ENCODE measurements at regions not wholly inside any gene's neighbourhood (a gene's known extent, or its start where the extent isn't known, plus 50 kb on each side); places are given as distances from the start of the nearest gene placed in this dataset.

DNA sequence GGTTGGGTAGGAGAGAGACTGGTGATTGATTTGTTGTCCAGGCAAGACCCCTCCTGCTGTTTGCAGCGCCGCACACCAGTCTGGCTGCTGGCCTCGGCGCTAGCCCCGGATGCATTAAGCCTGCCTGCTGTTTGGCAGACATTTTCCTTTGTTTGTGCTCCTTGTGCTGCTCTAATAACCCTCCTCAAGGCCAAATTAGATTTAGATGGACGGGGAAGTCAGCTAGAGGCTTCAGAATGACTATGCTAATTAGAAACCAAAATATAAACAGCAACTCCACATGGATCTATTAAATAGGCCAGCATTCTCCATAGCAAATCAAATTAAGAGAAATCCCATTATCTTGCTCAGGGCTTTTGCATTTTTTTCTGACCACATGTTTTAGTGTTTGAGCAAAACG lies 445.2 kb downstream of the SQOR start:
- Mint-ChIP-seq H3K9me3 (ENCODE audit: unreplicated experiment) (no peaks in the 10 kb centered on the region), H3K27me3 (ENCODE audit: low read depth, unreplicated experiment) (no peaks in the 10 kb centered on the region), H3K36me3 (ENCODE audit: low read depth, unreplicated experiment) (no peaks in the 10 kb centered on the region), H3K27ac (ENCODE audit: unreplicated experiment) (no peak overlapping the region), H3K4me3 (ENCODE audit: unreplicated experiment) (no peak overlapping the region), H3K4me1 (ENCODE audit: low read depth, unreplicated experiment) (peaks cover 3% of the 10 kb centered on the region)
- no peak for TF ChIP-seq EZH2 (IDR thresholded peaks at IDR 0.05; ENCODE audit: insufficient read depth, low read length)
- TF ChIP-seq, protein P1, sequence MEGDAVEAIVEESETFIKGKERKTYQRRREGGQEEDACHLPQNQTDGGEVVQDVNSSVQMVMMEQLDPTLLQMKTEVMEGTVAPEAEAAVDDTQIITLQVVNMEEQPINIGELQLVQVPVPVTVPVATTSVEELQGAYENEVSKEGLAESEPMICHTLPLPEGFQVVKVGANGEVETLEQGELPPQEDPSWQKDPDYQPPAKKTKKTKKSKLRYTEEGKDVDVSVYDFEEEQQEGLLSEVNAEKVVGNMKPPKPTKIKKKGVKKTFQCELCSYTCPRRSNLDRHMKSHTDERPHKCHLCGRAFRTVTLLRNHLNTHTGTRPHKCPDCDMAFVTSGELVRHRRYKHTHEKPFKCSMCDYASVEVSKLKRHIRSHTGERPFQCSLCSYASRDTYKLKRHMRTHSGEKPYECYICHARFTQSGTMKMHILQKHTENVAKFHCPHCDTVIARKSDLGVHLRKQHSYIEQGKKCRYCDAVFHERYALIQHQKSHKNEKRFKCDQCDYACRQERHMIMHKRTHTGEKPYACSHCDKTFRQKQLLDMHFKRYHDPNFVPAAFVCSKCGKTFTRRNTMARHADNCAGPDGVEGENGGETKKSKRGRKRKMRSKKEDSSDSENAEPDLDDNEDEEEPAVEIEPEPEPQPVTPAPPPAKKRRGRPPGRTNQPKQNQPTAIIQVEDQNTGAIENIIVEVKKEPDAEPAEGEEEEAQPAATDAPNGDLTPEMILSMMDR (IDR thresholded peaks at IDR 0.05; ENCODE audit: insufficient read depth, low read depth, low read length), result no peak
- H3K4me1 ChIP-seq (ENCODE audit: insufficient read depth, low read length), result no peaks in the 10 kb centered on the region
- H3K4me2 ChIP-seq (ENCODE audit: low read length), result no peak overlapping the region
- H3K79me2 ChIP-seq (ENCODE audit: insufficient read depth, low read length), result no peaks in the 10 kb centered on the region
- no peaks in the 10 kb centered on the region for H4K20me1 ChIP-seq (ENCODE audit: insufficient read depth, low read length)
- H3K27me3 ChIP-seq (ENCODE audit: insufficient read depth, low read length), result no peaks in the 10 kb centered on the region
- no peaks in the 10 kb centered on the region for H3K36me3 ChIP-seq (ENCODE audit: insufficient read depth, low read length)
- H3K9ac ChIP-seq (ENCODE audit: low read length), result no peak overlapping the region
- no peak overlapping the region for H3K27ac ChIP-seq (ENCODE audit: low read depth, low read length)
- H2AFZ ChIP-seq (ENCODE audit: low read depth, low read length), result no peak overlapping the region
- no peak overlapping the region for H3K4me3 ChIP-seq (ENCODE audit: insufficient read depth, low read depth, low read length)
- no peaks in the 10 kb centered on the region for H3K9me3 ChIP-seq (ENCODE audit: insufficient read depth, low read depth, low read length)
- no peak for FAIRE-seq
- DNase-seq (ENCODE audit: low read depth), result no peak

DNA sequence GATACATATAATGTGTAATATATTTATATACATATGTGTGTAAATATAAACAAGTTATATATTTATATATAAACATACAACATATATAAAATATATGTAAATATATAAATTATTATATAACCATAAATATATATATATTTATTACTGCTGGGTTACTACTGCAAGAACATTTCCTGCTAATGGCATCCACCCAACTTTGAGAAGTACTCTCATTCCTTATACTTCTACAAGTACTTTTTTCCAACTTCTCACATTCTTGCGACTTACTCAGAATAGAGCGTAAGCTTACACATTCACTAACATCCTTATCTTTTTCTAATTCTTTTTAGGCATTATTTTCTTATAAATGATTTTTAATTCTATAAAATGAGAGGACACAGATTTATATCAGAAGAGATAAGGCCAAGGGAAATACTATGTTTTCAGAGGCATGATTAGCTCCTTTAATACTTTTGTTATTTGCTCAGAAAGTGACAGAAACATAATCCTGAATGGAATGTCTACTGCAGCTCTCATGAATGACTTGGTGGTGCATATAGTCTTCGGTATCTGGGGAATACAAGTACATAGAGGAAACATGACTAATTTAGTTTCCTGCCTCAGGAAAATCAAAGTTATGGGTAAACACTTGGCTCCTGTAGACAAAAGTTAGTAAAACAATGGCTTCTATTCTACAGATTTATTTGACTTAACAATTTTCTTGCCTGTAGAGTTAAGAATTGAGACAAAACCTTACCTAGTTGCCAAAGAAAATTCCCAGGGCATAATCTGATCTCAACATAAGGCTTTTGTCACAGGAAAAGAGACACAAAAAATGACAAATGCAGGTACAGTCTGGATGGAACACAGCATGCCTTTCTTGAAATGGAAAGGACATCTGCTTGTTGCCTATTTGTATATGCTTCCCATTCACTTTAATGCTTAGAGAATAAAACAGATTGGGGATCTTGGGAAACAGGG lies 453.9 kb downstream of the SQOR start:
- Histone ChIP-seq H3K9ac (ENCODE audit: low read length) (no peak overlapping the region), H3K27me3 (ENCODE audit: insufficient read depth, low read length) (no peaks in the 10 kb centered on the region), H3K4me2 (ENCODE audit: low read length) (no peak overlapping the region), H3K79me2 (ENCODE audit: insufficient read depth, low read length) (no peaks in the 10 kb centered on the region), H3K4me1 (ENCODE audit: insufficient read depth, low read length) (no peaks in the 10 kb centered on the region), H3K36me3 (ENCODE audit: insufficient read depth, low read length) (no peaks in the 10 kb centered on the region), H4K20me1 (ENCODE audit: insufficient read depth, low read length) (no peaks in the 10 kb centered on the region), H3K4me3 (ENCODE audit: insufficient read depth, low read depth, low read length) (no peak overlapping the region), H3K9me3 (ENCODE audit: insufficient read depth, low read depth, low read length) (peaks cover 2% of the 10 kb centered on the region), H3K27ac (ENCODE audit: low read depth, low read length) (no peak overlapping the region), H2AFZ (ENCODE audit: low read depth, low read length) (no peak overlapping the region)
- no peak for TF ChIP-seq EZH2 (IDR thresholded peaks at IDR 0.05; ENCODE audit: insufficient read depth, low read length)
- TF ChIP-seq, protein P1 (IDR thresholded peaks at IDR 0.05; ENCODE audit: insufficient read depth, low read depth, low read length), result no peak
- DNase-seq (ENCODE audit: low read depth) (peak; percentile 21), FAIRE-seq (no peak)
- Mint-ChIP-seq H3K4me3 (ENCODE audit: unreplicated experiment) (no peak overlapping the region), H3K9me3 (ENCODE audit: unreplicated experiment) (no peaks in the 10 kb centered on the region), H3K27ac (ENCODE audit: unreplicated experiment) (no peak overlapping the region), H3K4me1 (ENCODE audit: low read depth, unreplicated experiment) (peaks cover 2% of the 10 kb centered on the region), H3K27me3 (ENCODE audit: low read depth, unreplicated experiment) (no peaks in the 10 kb centered on the region), H3K36me3 (ENCODE audit: low read depth, unreplicated experiment) (no peaks in the 10 kb centered on the region)

DNA sequence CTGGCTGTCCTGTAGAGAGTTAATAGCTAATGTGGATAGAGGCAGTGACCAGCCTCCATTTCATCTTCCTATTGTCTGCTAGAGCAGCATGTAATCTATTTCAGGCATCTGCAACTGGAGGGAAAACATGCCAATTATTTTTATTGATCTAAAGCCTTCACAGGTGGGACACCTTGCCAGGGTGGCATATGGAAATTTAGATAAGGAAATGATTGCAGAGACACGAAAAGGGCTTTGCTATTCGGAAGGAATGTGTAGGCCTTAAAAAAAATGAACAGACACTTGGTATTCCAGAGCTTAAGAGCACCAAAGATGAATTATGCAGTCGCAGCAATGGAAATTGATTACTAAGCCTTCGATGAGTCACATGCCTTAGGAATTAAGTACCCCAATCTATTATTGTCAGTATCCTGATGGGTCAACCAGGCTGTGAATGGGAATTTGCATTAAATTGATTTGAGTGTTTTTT lies 454.7 kb downstream of the SQOR start:
- FAIRE-seq, result no peak

More for the DNA sequence above, 454.7 kb downstream of the SQOR start:
- no peaks in the 10 kb centered on the region for H3K27me3 Mint-ChIP-seq (ENCODE audit: low read depth, unreplicated experiment)
- H3K27me3 ChIP-seq (ENCODE audit: insufficient read depth, low read length), result no peaks in the 10 kb centered on the region
- no peak overlapping the region for H3K4me3 Mint-ChIP-seq (ENCODE audit: unreplicated experiment)
- no peaks in the 10 kb centered on the region for H3K79me2 ChIP-seq (ENCODE audit: insufficient read depth, low read length)
- H3K9me3 ChIP-seq (ENCODE audit: insufficient read depth, low read depth, low read length), result peaks cover 2% of the 10 kb centered on the region
- H3K36me3 ChIP-seq (ENCODE audit: insufficient read depth, low read length), result no peaks in the 10 kb centered on the region
- no peak overlapping the region for H3K27ac ChIP-seq (ENCODE audit: low read depth, low read length)
- H3K4me3 ChIP-seq (ENCODE audit: insufficient read depth, low read depth, low read length), result no peak overlapping the region
- TF ChIP-seq, protein P1 (IDR thresholded peaks at IDR 0.05; ENCODE audit: insufficient read depth, low read depth, low read length), result no peak
- no peak for TF ChIP-seq EZH2 (IDR thresholded peaks at IDR 0.05; ENCODE audit: insufficient read depth, low read length)
- no peak overlapping the region for H3K9ac ChIP-seq (ENCODE audit: low read length)
- peaks cover 2% of the 10 kb centered on the region for H3K4me1 Mint-ChIP-seq (ENCODE audit: low read depth, unreplicated experiment)
- H2AFZ ChIP-seq (ENCODE audit: low read depth, low read length), result no peak overlapping the region
- H3K4me2 ChIP-seq (ENCODE audit: low read length), result no peak overlapping the region
- H3K9me3 Mint-ChIP-seq (ENCODE audit: unreplicated experiment), result no peaks in the 10 kb centered on the region
- H3K4me1 ChIP-seq (ENCODE audit: insufficient read depth, low read length), result no peaks in the 10 kb centered on the region
- no peak overlapping the region for H3K27ac Mint-ChIP-seq (ENCODE audit: unreplicated experiment)
- H3K36me3 Mint-ChIP-seq (ENCODE audit: low read depth, unreplicated experiment), result no peaks in the 10 kb centered on the region
- no peak for DNase-seq (ENCODE audit: low read depth)
- H4K20me1 ChIP-seq (ENCODE audit: insufficient read depth, low read length), result no peaks in the 10 kb centered on the region

Data from astrocyte (in vitro differentiated cells and primary cell).